ENCODE measurements at regions not wholly inside any gene's neighbourhood (a gene's known extent, or its start where the extent isn't known, plus 50 kb on each side); places are given as distances from the start of the nearest gene placed in this dataset.

- Histone ChIP-seq H3K9me3 (ENCODE audit: insufficient read depth in 2 of 2, low read depth in 1 of 2, low read length in 1 of 2) (no peaks in the 10 kb centered on the region), H3K27ac (ENCODE audit: low read depth, low read length) (no peak overlapping the region), H3K18ac (ENCODE audit: extremely low read depth, low read length) (0 out of 2 replicates have a peak overlapping the region, but pooled peaks have one; percentile 21), H3K79me2 (ENCODE audit: control insufficient read depth in 1 of 2, insufficient read depth in 2 of 2, low read length in 2 of 2) (no peaks in the 10 kb centered on the region), H3K4me3 (ENCODE audit: extremely low read depth in 1 of 4, insufficient read depth in 2 of 4, low read depth in 3 of 4, low read length in 4 of 4) (peak overlapping the region in 1 of 4 experiments; percentile 4; a peak in 1 of 8 replicates), H3K79me1 (ENCODE audit: low read depth, low read length) (no peaks in the 10 kb centered on the region), H3K27me3 (replicated peaks in 1 of 4; ENCODE audit: control insufficient read depth in 3 of 4, extremely low read depth in 1 of 4, insufficient read depth in 3 of 4, low read length in 3 of 4) (no peaks in the 10 kb centered on the region), H2BK120ac (replicated peaks; ENCODE audit: low read depth, low read length) (peak overlapping the region; percentile 79), H3K4ac (replicated peaks; ENCODE audit: insufficient read length, low read depth, low read length) (no peak overlapping the region), H3K14ac (ENCODE audit: insufficient read length) (no peak overlapping the region), H4K5ac (ENCODE audit: insufficient read length, low read depth, low read length) (no peak overlapping the region), H2AFZ (ENCODE audit: low read length) (no peak overlapping the region), H3K56ac (replicated peaks; ENCODE audit: insufficient read length, low read depth, low read length) (no peak overlapping the region), H2BK12ac (ENCODE audit: low read depth, low read length) (peak overlapping the region; percentile 43; the same call in 1 of the 2 replicates), H4K91ac (replicated peaks; ENCODE audit: insufficient read length, low read length) (peak overlapping the region; percentile 75), H3K4me1 (replicated peaks in 1 of 4; ENCODE audit: control insufficient read depth in 3 of 4, insufficient read depth in 4 of 4, low read length in 3 of 4) (peaks cover 2 to 14% (median 10%) of the 10 kb centered on the region in 4 experiments; a peak in 5 of 7 replicates), H2BK15ac (ENCODE audit: low read length) (no peak overlapping the region), H2BK20ac (ENCODE audit: low read length) (0 out of 2 replicates have a peak overlapping the region, but pooled peaks have one; percentile 56), H2BK5ac (ENCODE audit: low read depth, low read length) (peak overlapping the region; percentile 69; the same call in 1 of the 2 replicates), H4K8ac (ENCODE audit: extremely low read depth, insufficient read depth, low read length) (no peak overlapping the region), H3K23me2 (ENCODE audit: low read depth, low read length) (no peaks in the 10 kb centered on the region; the same call in 1 of the 2 replicates), H3K23ac (ENCODE audit: insufficient read length) (no peak overlapping the region), H4K20me1 (replicated peaks in 1 of 2; ENCODE audit: control insufficient read depth in 1 of 2, insufficient read depth in 2 of 2, low read length in 2 of 2) (no peaks in the 10 kb centered on the region), H2AK5ac (ENCODE audit: low read depth, low read length) (no peak overlapping the region), H3K4me2 (ENCODE audit: insufficient read depth in 1 of 2, low read depth in 2 of 2, low read length in 2 of 2) (0 out of 4 replicates have a peak overlapping the region, but pooled peaks of 1 of the 2 experiments have one; percentile 26), H3K9ac (replicated peaks in 1 of 4; ENCODE audit: extremely low read depth in 1 of 4, low read depth in 3 of 4, low read length in 3 of 4) (no peak overlapping the region), H3K36me3 (ENCODE audit: control insufficient read depth in 2 of 4, insufficient read depth in 4 of 4, low read length in 3 of 4) (no peaks in the 10 kb centered on the region)
- no peak for TF ChIP-seq RXRA (IDR thresholded peaks at IDR 0.05; ENCODE audit: insufficient read depth, low read depth, low read length)
- no peak for TF ChIP-seq BACH1 (IDR thresholded peaks at IDR 0.05; ENCODE audit: low read length)
- TF ChIP-seq SRF (IDR thresholded peaks at IDR 0.05; ENCODE audit: low read depth, low read length), result no peak
- no peak for TF ChIP-seq SUZ12 (IDR thresholded peaks at IDR 0.05; ENCODE audit: low read length)
- TF ChIP-seq POLR2A (IDR thresholded peaks at IDR 0.05; ENCODE audit: control extremely low read depth in 1 of 2, low read depth in 2 of 2, low read length in 2 of 2), result no peak
- TF ChIP-seq USF2 (IDR thresholded peaks at IDR 0.05; ENCODE audit: low read length), result no peak
- no peak for TF ChIP-seq BCL11A (IDR thresholded peaks at IDR 0.05; ENCODE audit: low read depth in 2 of 2, low read length in 2 of 2)
- ChIA-PET POLR2A (ENCODE audit: partially characterized antibody) (interaction anchor here (0.7 kb wide), 1 partner anchor 703 kb away, joined by 3 read pairs; no protein-coding TSS in a partner anchor), CTCF (ENCODE audit: partially characterized antibody) (interaction anchor here (0.7 to 1.9 kb wide), 5 partner anchors 9 to 241 kb away, joined by 3 to 4 read pairs (median 3); no protein-coding TSS in a partner anchor)
- WGBS, 2 experiments (ENCODE audit: extremely low coverage in 1 of 2, insufficient coverage in 1 of 2, insufficient read length in 1 of 2, insufficient replicate concordance in 2 of 2, low coverage in 1 of 2, low lambda C conversion rate in 2 of 2, missing lambda C conversion rate in 1 of 2), result 54% methylated on average over 2 of the region's 2 CpGs; no CpG with 5 or more reads in 1 of the 2 experiments
- FAIRE-seq, result no peak
- DNase-seq (ENCODE audit: low read depth in 1 of 2, low spot score in 2 of 2), result no peak
Observed at GRCh38 chr2:173762221-173762620, 203.0 kb downstream of the SP3 start.
